ENCODE measurements at regions not wholly inside any gene's neighbourhood (a gene's known extent, or its start where the extent isn't known, plus 50 kb on each side); places are given as distances from the start of the nearest gene placed in this dataset.

GRCh38 chr9:12271421-12271891, 421.7 kb upstream of the TYRP1 start:
- no peak for DNase-seq (ENCODE audit: low read depth)
- TF ChIP-seq, protein P1, sequence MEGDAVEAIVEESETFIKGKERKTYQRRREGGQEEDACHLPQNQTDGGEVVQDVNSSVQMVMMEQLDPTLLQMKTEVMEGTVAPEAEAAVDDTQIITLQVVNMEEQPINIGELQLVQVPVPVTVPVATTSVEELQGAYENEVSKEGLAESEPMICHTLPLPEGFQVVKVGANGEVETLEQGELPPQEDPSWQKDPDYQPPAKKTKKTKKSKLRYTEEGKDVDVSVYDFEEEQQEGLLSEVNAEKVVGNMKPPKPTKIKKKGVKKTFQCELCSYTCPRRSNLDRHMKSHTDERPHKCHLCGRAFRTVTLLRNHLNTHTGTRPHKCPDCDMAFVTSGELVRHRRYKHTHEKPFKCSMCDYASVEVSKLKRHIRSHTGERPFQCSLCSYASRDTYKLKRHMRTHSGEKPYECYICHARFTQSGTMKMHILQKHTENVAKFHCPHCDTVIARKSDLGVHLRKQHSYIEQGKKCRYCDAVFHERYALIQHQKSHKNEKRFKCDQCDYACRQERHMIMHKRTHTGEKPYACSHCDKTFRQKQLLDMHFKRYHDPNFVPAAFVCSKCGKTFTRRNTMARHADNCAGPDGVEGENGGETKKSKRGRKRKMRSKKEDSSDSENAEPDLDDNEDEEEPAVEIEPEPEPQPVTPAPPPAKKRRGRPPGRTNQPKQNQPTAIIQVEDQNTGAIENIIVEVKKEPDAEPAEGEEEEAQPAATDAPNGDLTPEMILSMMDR (conservative IDR thresholded peaks at IDR 0.05; ENCODE audit: control insufficient read depth, insufficient read depth, low read depth, low read length): no peak
- no peak overlapping the region for H3K4me3 ChIP-seq (ENCODE audit: control insufficient read depth, low read depth, low read length)

GRCh38 chr9:12272471-12273120, 420.6 kb upstream of the TYRP1 start:
- TF ChIP-seq, protein P1 (conservative IDR thresholded peaks at IDR 0.05; ENCODE audit: control insufficient read depth, insufficient read depth, low read depth, low read length): no peak
- no peak overlapping the region for H3K4me3 ChIP-seq (ENCODE audit: control insufficient read depth, low read depth, low read length)
- no peak for DNase-seq (ENCODE audit: low read depth)

DNA sequence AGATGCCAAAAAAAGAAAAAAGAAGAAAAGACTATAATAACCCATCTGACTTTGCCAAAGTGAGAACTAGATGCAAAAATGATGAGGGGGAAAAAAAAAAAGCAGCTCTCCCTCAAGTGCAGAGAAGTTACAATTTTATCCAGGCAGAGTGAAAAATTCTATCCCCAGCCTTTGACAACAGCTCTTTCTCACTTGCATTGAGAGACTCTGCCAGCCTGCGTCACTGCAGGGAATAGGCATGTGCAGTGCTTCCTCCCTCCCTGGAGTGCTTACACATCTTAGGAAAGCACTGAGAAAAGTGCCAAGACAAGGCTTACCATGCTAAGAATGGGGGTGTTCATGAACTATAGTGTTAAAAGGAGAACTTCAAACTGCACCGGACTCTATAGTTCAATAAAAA, 418.6 kb upstream of the TYRP1 start:
- peak; percentile 2 for DNase-seq (ENCODE audit: low read depth)
- TF ChIP-seq, protein P1 (conservative IDR thresholded peaks at IDR 0.05; ENCODE audit: control insufficient read depth, insufficient read depth, low read depth, low read length): no peak
- no peak overlapping the region for H3K4me3 ChIP-seq (ENCODE audit: control insufficient read depth, low read depth, low read length)

GRCh38 chr9:12276505-12276904, 416.7 kb upstream of the TYRP1 start:
- DNase-seq (ENCODE audit: low read depth): no peak
- TF ChIP-seq, protein P1 (conservative IDR thresholded peaks at IDR 0.05; ENCODE audit: control insufficient read depth, insufficient read depth, low read depth, low read length): no peak
- no peak overlapping the region for H3K4me3 ChIP-seq (ENCODE audit: control insufficient read depth, low read depth, low read length)

DNA sequence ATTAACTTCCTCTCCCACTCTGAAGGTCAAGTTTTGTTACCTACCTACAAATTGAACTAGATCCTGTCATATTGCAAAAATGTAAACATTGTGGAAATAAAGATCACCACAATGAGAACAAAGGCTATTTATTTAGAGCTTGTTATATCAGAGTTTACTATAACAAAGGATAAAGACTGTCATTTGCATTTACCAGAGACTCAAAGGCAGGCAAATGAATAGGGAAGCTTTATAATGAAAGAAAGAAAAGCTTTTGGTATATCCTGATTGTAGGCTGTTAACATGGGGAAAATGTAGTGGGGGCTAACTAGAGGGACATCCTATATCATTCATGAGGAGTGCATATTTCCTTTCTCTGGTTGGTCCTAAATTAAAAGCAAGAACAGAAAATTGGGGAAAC, 403.5 kb upstream of the TYRP1 start:
- TF ChIP-seq, protein P1 (conservative IDR thresholded peaks at IDR 0.05; ENCODE audit: control insufficient read depth, insufficient read depth, low read depth, low read length): no peak
- DNase-seq (ENCODE audit: low read depth): no peak
- no peak overlapping the region for H3K4me3 ChIP-seq (ENCODE audit: control insufficient read depth, low read depth, low read length)

DNA sequence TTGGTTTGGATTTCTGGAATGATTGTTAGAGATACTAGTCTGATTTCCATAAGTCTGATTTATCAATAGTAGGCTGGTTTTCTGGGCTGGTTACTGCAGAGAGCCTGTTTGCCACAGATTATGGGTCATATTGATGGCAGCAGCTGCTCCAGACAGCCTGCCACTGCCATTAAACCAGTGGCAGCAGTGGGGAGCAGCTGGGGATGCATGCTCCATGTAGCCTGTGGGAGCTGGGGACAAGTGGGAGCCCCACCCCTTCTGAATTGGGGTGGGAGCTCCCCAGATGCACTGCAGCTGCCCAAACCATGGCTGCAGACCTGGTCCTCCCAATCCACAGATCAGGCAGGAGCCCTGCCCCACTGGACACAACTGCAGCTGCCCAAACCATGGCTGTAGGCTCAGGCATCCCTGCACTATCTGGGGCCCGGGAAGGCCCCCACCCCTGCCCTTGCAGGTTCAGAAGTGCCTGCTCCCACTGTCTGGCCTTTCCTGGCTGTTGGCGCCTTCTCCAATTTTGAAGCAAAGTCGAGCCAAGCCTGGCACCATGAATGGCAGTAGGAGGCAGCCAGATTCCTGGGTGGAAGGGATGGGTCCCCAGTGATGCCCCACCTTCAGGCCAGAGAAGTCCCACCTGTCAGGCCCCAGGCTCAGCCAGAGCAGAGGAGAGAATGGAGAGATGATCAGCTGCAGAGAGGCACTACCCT, 402.9 kb upstream of the TYRP1 start:
- DNase-seq (ENCODE audit: low read depth): no peak
- TF ChIP-seq, protein P1 (conservative IDR thresholded peaks at IDR 0.05; ENCODE audit: control insufficient read depth, insufficient read depth, low read depth, low read length): no peak
- no peak overlapping the region for H3K4me3 ChIP-seq (ENCODE audit: control insufficient read depth, low read depth, low read length)
